Fibroblast of mammary gland (primary cell): ENCODE measurements at regions not wholly inside any gene's neighbourhood (a gene's known extent, or its start where the extent isn't known, plus 50 kb on each side); places are given as distances from the start of the nearest gene placed in this dataset.

ENCODE experiments used
- DNase-seq: peaks from one replicate; pipeline ENCODE4 v3.0.0-alpha.2; 2010; ENCODE audit warnings: low read depth
- H3K4me3 ChIP-seq: 2 replicates; pipeline ENCODE4 v1.5.1; 2011; ENCODE audit warnings: low read depth, mild to moderate bottlenecking, low read length, moderate library complexity; ENCODE audit not compliant: control insufficient read depth
- TF ChIP-seq, protein P1 (sequence below): conservative IDR thresholded peaks from 2 replicates; pipeline ENCODE4 v1.5.1; 2011; ENCODE audit warnings: low read depth, low read length, inconsistent platforms; ENCODE audit not compliant: control insufficient read depth, insufficient read depth

DNA sequence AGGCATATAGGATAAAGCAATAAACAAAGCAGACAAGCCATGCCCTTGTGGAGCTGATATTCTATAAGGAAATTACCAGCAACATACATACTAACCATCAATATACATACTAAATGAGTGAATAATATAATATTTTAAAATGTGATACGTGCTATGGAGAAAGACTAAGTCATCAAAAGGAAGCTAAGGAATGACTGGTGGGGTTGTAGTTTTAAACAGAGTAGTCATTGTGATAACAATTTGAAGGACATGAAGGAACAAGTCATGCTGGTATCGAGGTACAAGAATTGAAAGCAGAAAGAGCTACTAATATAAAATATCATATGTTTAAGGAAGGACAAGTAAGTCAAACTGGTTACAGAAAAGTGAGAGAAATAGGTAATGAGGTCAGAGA lies 894.9 kb upstream of the PCDH9 start:
- no peak for DNase-seq
- TF ChIP-seq, protein P1, sequence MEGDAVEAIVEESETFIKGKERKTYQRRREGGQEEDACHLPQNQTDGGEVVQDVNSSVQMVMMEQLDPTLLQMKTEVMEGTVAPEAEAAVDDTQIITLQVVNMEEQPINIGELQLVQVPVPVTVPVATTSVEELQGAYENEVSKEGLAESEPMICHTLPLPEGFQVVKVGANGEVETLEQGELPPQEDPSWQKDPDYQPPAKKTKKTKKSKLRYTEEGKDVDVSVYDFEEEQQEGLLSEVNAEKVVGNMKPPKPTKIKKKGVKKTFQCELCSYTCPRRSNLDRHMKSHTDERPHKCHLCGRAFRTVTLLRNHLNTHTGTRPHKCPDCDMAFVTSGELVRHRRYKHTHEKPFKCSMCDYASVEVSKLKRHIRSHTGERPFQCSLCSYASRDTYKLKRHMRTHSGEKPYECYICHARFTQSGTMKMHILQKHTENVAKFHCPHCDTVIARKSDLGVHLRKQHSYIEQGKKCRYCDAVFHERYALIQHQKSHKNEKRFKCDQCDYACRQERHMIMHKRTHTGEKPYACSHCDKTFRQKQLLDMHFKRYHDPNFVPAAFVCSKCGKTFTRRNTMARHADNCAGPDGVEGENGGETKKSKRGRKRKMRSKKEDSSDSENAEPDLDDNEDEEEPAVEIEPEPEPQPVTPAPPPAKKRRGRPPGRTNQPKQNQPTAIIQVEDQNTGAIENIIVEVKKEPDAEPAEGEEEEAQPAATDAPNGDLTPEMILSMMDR: no peak
- H3K4me3 ChIP-seq: no peak overlapping the region

DNA sequence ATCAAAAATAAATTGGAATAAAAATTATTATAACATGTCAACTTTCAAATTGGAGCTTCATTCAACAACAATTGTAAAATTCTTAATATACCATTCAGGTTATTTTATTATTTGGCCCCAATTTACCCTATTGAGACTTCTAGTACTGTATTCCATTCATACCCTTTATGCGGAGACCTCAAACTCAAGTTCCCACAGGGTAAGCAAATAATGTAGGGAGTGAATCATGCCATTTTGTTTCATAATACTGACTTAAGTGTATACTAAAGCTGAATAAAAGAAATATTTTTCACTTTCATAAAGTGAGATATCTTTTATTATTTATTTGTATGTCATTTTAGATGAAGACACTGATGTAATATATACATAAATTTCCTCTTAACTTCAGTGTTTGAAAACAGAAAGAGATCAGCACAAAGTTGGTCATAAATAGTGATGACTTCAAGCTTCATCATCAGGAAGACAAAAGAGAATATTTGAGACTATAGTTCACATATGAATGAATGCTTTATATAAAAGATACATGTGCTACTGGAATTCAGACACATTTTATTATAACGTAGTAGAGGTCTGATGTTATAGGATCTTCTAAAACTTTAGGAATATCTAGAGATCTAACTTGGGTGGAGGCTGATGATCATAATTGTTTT lies 894.4 kb upstream of the PCDH9 start:
- TF ChIP-seq, protein P1: no peak
- H3K4me3 ChIP-seq: no peak overlapping the region
- no peak for DNase-seq

DNA sequence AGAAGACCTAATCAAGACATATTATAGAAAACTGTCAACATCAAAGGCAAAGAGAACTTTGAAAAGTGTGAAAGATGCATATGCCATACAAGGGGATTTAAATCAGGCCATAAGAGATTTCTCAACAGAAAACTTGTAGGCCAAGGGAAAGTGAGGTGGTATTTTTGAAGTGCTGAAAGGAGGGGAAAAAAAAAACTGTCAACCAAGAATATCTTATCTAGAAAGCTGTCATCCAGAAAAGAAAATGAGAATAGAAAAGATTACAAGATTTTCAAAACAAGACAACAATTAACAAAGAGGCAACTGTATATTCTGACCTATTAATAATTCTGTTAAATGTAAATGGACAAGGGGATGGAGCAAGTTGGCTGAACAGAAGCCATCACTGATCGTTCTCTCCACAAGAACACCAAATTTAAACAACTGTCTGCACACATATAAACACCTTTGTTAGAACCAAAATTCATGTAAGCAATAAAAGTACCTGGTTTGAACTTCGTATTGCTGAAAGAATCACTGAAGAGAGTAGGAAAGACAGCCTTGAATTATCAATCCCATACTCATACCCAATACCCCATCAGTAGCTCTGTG lies 880.1 kb upstream of the PCDH9 start:
- no peak overlapping the region for H3K4me3 ChIP-seq
- TF ChIP-seq, protein P1: no peak
- no peak for DNase-seq

DNA sequence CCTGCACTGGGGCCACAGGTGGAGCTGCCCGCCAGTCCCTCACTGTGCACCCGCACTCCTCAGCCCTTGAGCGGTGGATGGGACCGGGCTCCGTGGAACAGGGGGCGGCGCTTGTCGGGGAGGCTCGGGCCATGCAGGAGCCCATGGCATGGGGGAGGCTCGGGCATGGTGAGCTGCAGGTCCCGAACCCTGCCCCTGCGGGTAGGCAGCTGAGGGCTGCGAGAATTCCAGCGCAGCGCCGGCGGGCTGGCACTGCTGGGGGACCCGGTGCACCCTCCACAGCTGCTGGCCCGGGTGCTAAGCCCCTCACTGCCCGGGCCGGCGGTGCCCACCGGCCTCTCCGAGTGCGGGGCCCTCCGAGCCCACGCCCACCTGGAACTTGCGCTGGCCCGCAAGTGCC lies 877.5 kb upstream of the PCDH9 start:
- TF ChIP-seq, protein P1: no peak
- no peak for DNase-seq
- H3K4me3 ChIP-seq: no peak overlapping the region

DNA sequence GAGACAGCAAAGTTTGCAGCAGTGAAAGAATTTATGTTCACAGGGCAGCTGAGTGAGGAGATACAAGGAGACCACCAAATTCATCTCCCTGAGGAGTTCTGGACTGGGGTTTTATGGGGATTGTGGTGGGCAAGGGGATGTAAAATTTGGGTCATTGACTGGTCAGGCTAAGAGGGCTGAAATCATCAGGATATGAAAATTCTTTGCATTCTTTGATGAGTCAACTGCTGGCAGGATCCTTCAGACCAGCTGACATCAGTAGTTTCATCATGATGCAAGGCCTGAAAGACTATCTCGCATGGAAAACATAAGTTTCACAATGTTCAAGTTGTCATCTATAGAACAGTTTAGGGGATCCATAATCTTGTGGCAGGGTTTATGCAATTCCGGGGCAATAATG lies 869.5 kb upstream of the PCDH9 start:
- H3K4me3 ChIP-seq: no peak overlapping the region
- peak; percentile 43 for DNase-seq
- TF ChIP-seq, protein P1: no peak

DNA sequence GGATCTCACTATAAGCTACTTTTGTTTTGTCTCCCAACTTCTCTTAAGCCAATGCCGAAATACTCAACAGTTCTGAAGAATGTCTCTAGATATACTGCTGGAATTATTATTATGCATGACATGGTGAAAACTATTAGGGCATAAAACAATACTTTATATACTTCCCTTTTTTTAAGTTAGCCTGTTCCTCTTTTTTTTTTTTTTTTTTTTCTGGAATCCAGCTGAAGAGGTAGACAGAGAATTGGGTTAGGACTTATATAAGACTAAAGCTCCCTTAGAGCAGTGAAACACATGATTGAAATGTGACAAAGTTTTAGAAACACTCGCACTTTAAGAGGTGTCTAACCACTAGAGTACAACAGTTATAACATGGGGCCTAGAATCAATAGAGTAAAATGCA lies 850.9 kb upstream of the PCDH9 start:
- H3K4me3 ChIP-seq: no peak overlapping the region
- no peak for DNase-seq
- TF ChIP-seq, protein P1: no peak
